IMR-90 (cell line): ENCODE measurements at regions not wholly inside any gene's neighbourhood (a gene's known extent, or its start where the extent isn't known, plus 50 kb on each side); places are given as distances from the start of the nearest gene placed in this dataset.

Experiments
- ATAC-seq: fragments of 200-7000 bp; cut with Tn5 transposase; 2 replicates; pipeline ENCODE4 v1.9.1; 2020; ENCODE audit warnings: low read depth, mild to moderate bottlenecking, moderate library complexity
- BruUV-seq: library from RNA; stranded (reverse); fragments of 400-500 nt; replicated peaks from 2 replicates; lab custom pipeline; 2021; lab: Mats Ljungman, UMichigan
- CTCF ChIA-PET: fragments of 300-600 bp; formaldehyde crosslinking; extraction: SDS; loops from one replicate; lab custom pipeline; 2021; ENCODE audit warnings: antibody characterized with exemption; lab: Yijun Ruan, JAX
- POLR2A ChIA-PET: fragments of 300-600 bp; sonication (Branson Sonifier 250); formaldehyde crosslinking; loops from one replicate; lab custom pipeline; 2022; ENCODE audit warnings: antibody characterized with exemption; ENCODE audit not compliant: unreplicated experiment; lab: Charles Lee
- DNase-seq: peaks from one replicate; pipeline ENCODE4 v3.0.0; 2013
- H2AFZ ChIP-seq: replicated peaks from 2 replicates; pipeline ENCODE3; 2013; ENCODE audit warnings: low read length, mild to moderate bottlenecking; ENCODE audit not compliant: poor library complexity
- H2AK5ac ChIP-seq: 2 replicates; pipeline ENCODE4 v1.6.1; 2013; ENCODE audit warnings: low read depth, low read length, inconsistent platforms
- H2AK9ac ChIP-seq: replicated peaks from 2 replicates; pipeline ENCODE3; 2013; ENCODE audit warnings: mild to moderate bottlenecking, low read depth, low read length, moderate library complexity; ENCODE audit not compliant: poor library complexity
- H2BK120ac ChIP-seq: 2 replicates; pipeline ENCODE4 v1.6.1; 2013; ENCODE audit warnings: low read depth, low read length, inconsistent platforms
- H2BK15ac ChIP-seq: 3 replicates; pipeline ENCODE4 v1.6.1; 2013; ENCODE audit warnings: low read depth, low read length, inconsistent platforms
- H2BK20ac ChIP-seq: 2 replicates; pipeline ENCODE4 v1.6.1; 2013; ENCODE audit warnings: low read depth, mild to moderate bottlenecking, inconsistent platforms, low read length, moderate library complexity
- H2BK5ac ChIP-seq: 2 replicates; pipeline ENCODE4 v1.6.1; 2013; ENCODE audit warnings: mild to moderate bottlenecking, low read depth, low read length, inconsistent platforms; ENCODE audit not compliant: poor library complexity, severe bottlenecking
- H3K14ac ChIP-seq: replicated peaks from 2 replicates; pipeline ENCODE4 v1.6.1; 2013; ENCODE audit warnings: low read depth, low read length, inconsistent platforms
- H3K18ac ChIP-seq: 2 replicates; pipeline ENCODE4 v1.6.1; 2013; ENCODE audit warnings: low read depth, low read length, control low read depth
- H3K23ac ChIP-seq: 2 replicates; pipeline ENCODE4 v1.6.1; 2013; ENCODE audit warnings: low read depth, low read length, inconsistent platforms
- H3K27ac ChIP-seq: 2 replicates; pipeline ENCODE4 v1.5.1; 2013; ENCODE audit warnings: mild to moderate bottlenecking, control low read depth, low read length; ENCODE audit not compliant: insufficient read depth
- H3K27me3 ChIP-seq: 2 replicates; pipeline ENCODE4 v1.6.1; 2013; ENCODE audit warnings: low read length; ENCODE audit not compliant: control insufficient read depth, insufficient read depth
- H3K36me3 ChIP-seq: 2 replicates; pipeline ENCODE4 v1.6.1; 2013; ENCODE audit warnings: low read length, mixed read lengths; ENCODE audit not compliant: control insufficient read depth, insufficient read depth
- H3K4ac ChIP-seq: 2 replicates; pipeline ENCODE4 v1.6.1; 2013; ENCODE audit warnings: low read depth, low read length, inconsistent platforms
- H3K4me1 ChIP-seq: 2 replicates; pipeline ENCODE4 v1.6.1; 2013; ENCODE audit warnings: low read length, mixed read lengths; ENCODE audit not compliant: control insufficient read depth, insufficient read depth
- H3K4me2 ChIP-seq: 2 replicates; pipeline ENCODE4 v1.6.1; 2013; ENCODE audit warnings: low read depth, mild to moderate bottlenecking, control low read depth, low read length, moderate library complexity
- H3K4me3 ChIP-seq: 2 replicates; pipeline ENCODE4 v1.5.1; 2013; ENCODE audit warnings: low read depth, mild to moderate bottlenecking, control low read depth, low read length, moderate library complexity; ENCODE audit not compliant: insufficient read depth
- H3K56ac ChIP-seq: 2 replicates; pipeline ENCODE4 v1.6.1; 2013; ENCODE audit warnings: low read length, inconsistent platforms; ENCODE audit not compliant: insufficient read depth; ENCODE audit errors: extremely low read depth
- H3K79me1 ChIP-seq, 2 experiments: 2 replicates each; pipeline ENCODE4 v1.6.1; 2013; ENCODE audit warnings: low read length in 2 of 2, inconsistent platforms in 1 of 2, low read depth in 1 of 2
- H3K9ac ChIP-seq: 2 replicates; pipeline ENCODE4 v1.6.1; 2013; ENCODE audit warnings: low read depth, low read length, control low read depth
- H3K9me1 ChIP-seq: 2 replicates; pipeline ENCODE4 v1.6.1; 2013; ENCODE audit warnings: low read length, inconsistent platforms; ENCODE audit not compliant: insufficient read depth
- H3K9me3 ChIP-seq: 2 replicates; pipeline ENCODE4 v1.6.1; 2013; ENCODE audit warnings: low read length; ENCODE audit not compliant: control insufficient read depth, insufficient read depth
- H4K20me1 ChIP-seq: 2 replicates; pipeline ENCODE4 v1.6.1; 2013; ENCODE audit warnings: low read length, inconsistent platforms; ENCODE audit not compliant: insufficient read depth
- H4K5ac ChIP-seq: 2 replicates; pipeline ENCODE4 v1.6.1; 2013; ENCODE audit warnings: mild to moderate bottlenecking, low read depth, low read length, control low read depth
- H4K8ac ChIP-seq, 2 experiments: 2 replicates each; pipeline ENCODE4 v1.6.1; 2013; ENCODE audit warnings: low read depth in 2 of 2, low read length in 2 of 2, control low read depth in 1 of 2, inconsistent platforms in 1 of 2
- H4K91ac ChIP-seq: 2 replicates; pipeline ENCODE4 v1.6.1; 2013; ENCODE audit warnings: low read depth, low read length, inconsistent platforms; ENCODE audit not compliant: insufficient read depth
- BHLHE40 ChIP-seq: fragments of 150-350 bp; IDR thresholded peaks from 2 replicates; pipeline ENCODE4 v1.6.1; 2016; ENCODE audit warnings: mild to moderate bottlenecking, low read depth, low read length
- CHD1 ChIP-seq: IDR thresholded peaks from 2 replicates; pipeline ENCODE4 v1.6.1; 2012; ENCODE audit warnings: low read depth, low read length, improper control_type of control experiment
- MAZ ChIP-seq: IDR thresholded peaks from 2 replicates; pipeline ENCODE4 v1.6.1; 2012; ENCODE audit warnings: low read depth, mild to moderate bottlenecking, low read length, improper control_type of control experiment, moderate library complexity, borderline replicate concordance
- WGBS, 2 experiments: methylation state at CpG; one replicate each; pipeline versions ENCODE4 v1.1.5 to v1.1.7; 2013; ENCODE audit warnings: missing lambda C conversion rate in 2 of 2; ENCODE audit not compliant: insufficient read length in 1 of 2; ENCODE audit errors: extremely low coverage in 2 of 2; 5-methylcytosine and 5-hydroxymethylcytosine counted together
- dilution Hi-C: fragments of 300-500 bp; cut with HindIII; formaldehyde crosslinking; loops from one replicate; pipeline ENCODE4 v1.14.3; 2018; ENCODE audit warnings: low sequenced_read_pairs; ENCODE audit not compliant: unreplicated experiment
- in situ Hi-C: fragments of 300-500 bp; cut with MboI; formaldehyde crosslinking; loops from 3 replicates; pipeline ENCODE4 v1.14.3; 2019; ENCODE audit warnings: low sequenced_read_pairs, inconsistent platforms, mixed read lengths
- intact Hi-C: fragments of 100-400 bp; cut with micrococcal nuclease; formaldehyde crosslinking; loops from 2 replicates; pipeline ENCODE4 v1.10.0; 2022

- TF ChIP-seq BHLHE40 (no peak), MAZ (no peak), CHD1 (no peak)
- Histone ChIP-seq H2AFZ (no peak overlapping the region), H3K9me1 (no peaks in the 10 kb centered on the region), H2BK15ac (no peak overlapping the region), H3K27ac (no peak overlapping the region), H3K27me3 (no peaks in the 10 kb centered on the region), H3K56ac (no peak overlapping the region), H2AK9ac (no peak overlapping the region), H2BK5ac (no peak overlapping the region), H3K4me1 (no peaks in the 10 kb centered on the region), H3K9me3 (no peaks in the 10 kb centered on the region), H3K23ac (no peak overlapping the region), H4K8ac (no peak overlapping the region), H3K4ac (no peak overlapping the region), H3K36me3 (no peaks in the 10 kb centered on the region), H3K4me3 (no peak overlapping the region), H3K79me1 (no peaks in the 10 kb centered on the region; a peak in 1 of 4 replicates), H3K4me2 (no peak overlapping the region), H4K91ac (no peak overlapping the region), H2AK5ac (no peak overlapping the region), H4K20me1 (no peaks in the 10 kb centered on the region), H3K9ac (no peak overlapping the region), H3K18ac (no peak overlapping the region), H2BK20ac (no peak overlapping the region), H3K14ac (no peak overlapping the region), H2BK120ac (no peak overlapping the region), H4K5ac (no peak overlapping the region)
- dilution Hi-C loops = no loop called here
- ATAC-seq (no peak), DNase-seq (no peak)
- no TSS peak for BruUV-seq
- ChIA-PET CTCF (no interaction called here), POLR2A (no interaction called here)
- in situ Hi-C loops = no loop called here
- intact Hi-C loops = no loop called here
- no CpG with 5 or more reads among the region's 2 CpGs for WGBS, 2 experiments
Observed at GRCh38 chr2:196515608-196516007, 123.9 kb upstream of the CCDC150 start.
